SKM-1 treated with dmso at 0.1 percent for 144 hours (cell line): ENCODE measurements at regions not wholly inside any gene's neighbourhood (a gene's known extent, or its start where the extent isn't known, plus 50 kb on each side); places are given as distances from the start of the nearest gene placed in this dataset.

Source experiments
- DNase-seq: peaks from one replicate; lab custom pipeline; 2025; ENCODE audit not compliant: unreplicated experiment; lab: John Stamatoyannopoulos, UW

GRCh38 chr12:60980558-60980957 lies 1279.6 kb upstream of the USP15 start:
- no peak for DNase-seq

GRCh38 chr12:60981473-60981872 lies 1278.7 kb upstream of the USP15 start:
- no peak for DNase-seq

GRCh38 chr12:60992087-60992486 lies 1268.1 kb upstream of the USP15 start:
- no peak for DNase-seq

- DNase-seq, result no peak
Measured at GRCh38 chr12:60995256-60995825, 1264.9 kb upstream of the USP15 start.

GRCh38 chr12:60997869-60998378 lies 1262.3 kb upstream of the USP15 start:
- no peak for DNase-seq

GRCh38 chr12:61009192-61009591 lies 1251.0 kb upstream of the USP15 start:
- no peak for DNase-seq

- no peak for DNase-seq
Measured at GRCh38 chr12:61011767-61012423, 1248.3 kb upstream of the USP15 start.

- peak; percentile 18 for DNase-seq
Measured at GRCh38 chr12:61018571-61018970, 1241.6 kb upstream of the USP15 start.

- no peak for DNase-seq
Measured at GRCh38 chr12:61023231-61023630, 1237.0 kb upstream of the USP15 start.

GRCh38 chr12:61029516-61029915 lies 1230.7 kb upstream of the USP15 start:
- no peak for DNase-seq

- no peak for DNase-seq
Measured at GRCh38 chr12:61037792-61038191, 1222.4 kb upstream of the USP15 start.

- no peak for DNase-seq
Measured at GRCh38 chr12:61043838-61044237, 1216.4 kb upstream of the USP15 start.

- DNase-seq, result no peak
Measured at GRCh38 chr12:61044766-61045165, 1215.4 kb upstream of the USP15 start.

GRCh38 chr12:61070640-61071414 lies 1189.4 kb upstream of the USP15 start:
- DNase-seq, result no peak

GRCh38 chr12:61072717-61073116 lies 1187.5 kb upstream of the USP15 start:
- no peak for DNase-seq

GRCh38 chr12:61095111-61095510 lies 1165.1 kb upstream of the USP15 start:
- DNase-seq, result no peak

- DNase-seq, result no peak
Measured at GRCh38 chr12:61098031-61098580, 1162.1 kb upstream of the USP15 start.

GRCh38 chr12:61107118-61107517 lies 1153.1 kb upstream of the USP15 start:
- DNase-seq, result no peak

GRCh38 chr12:61111218-61111617 lies 1149.0 kb upstream of the USP15 start:
- no peak for DNase-seq

- DNase-seq, result no peak
Measured at GRCh38 chr12:61137677-61138414, 1122.4 kb upstream of the USP15 start.

GRCh38 chr12:61138415-61138759 lies 1121.8 kb upstream of the USP15 start:
- no peak for DNase-seq
